NCI-H2227 (cell line): ENCODE measurements at regions not wholly inside any gene's neighbourhood (a gene's known extent, or its start where the extent isn't known, plus 50 kb on each side); places are given as distances from the start of the nearest gene placed in this dataset.

Experiments used
- DNase-seq: peaks from one replicate; lab custom pipeline; 2025; ENCODE audit not compliant: unreplicated experiment; lab: John Stamatoyannopoulos, UW

DNA sequence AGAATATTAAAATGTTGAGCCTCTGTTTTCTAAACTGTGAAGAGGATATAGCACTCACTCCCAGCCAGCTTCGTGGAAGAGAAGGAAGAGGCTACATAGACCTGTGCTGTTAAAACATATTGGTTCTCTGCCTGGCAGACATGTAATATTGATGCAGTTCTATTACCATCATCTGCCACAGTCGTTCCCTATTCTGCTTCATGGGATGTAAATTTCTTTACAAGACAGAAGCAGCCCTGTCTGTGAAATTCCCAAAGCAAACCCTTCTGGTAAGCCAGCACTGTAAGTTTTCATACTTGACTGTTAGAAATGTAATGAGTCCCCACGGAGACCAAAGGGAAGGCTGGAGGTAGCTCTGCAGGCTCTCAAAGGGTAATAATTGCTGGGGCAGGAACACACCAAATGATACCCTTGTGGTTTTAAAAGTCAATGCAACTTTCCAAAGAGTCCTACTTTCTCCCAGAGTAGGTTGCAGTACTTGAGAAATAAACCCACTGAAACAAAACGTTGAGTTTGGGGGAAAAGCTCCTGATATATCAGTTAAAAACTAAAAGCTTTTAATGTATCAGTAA is 129.9 kb upstream of the HES1 start:
- no peak for DNase-seq

DNA sequence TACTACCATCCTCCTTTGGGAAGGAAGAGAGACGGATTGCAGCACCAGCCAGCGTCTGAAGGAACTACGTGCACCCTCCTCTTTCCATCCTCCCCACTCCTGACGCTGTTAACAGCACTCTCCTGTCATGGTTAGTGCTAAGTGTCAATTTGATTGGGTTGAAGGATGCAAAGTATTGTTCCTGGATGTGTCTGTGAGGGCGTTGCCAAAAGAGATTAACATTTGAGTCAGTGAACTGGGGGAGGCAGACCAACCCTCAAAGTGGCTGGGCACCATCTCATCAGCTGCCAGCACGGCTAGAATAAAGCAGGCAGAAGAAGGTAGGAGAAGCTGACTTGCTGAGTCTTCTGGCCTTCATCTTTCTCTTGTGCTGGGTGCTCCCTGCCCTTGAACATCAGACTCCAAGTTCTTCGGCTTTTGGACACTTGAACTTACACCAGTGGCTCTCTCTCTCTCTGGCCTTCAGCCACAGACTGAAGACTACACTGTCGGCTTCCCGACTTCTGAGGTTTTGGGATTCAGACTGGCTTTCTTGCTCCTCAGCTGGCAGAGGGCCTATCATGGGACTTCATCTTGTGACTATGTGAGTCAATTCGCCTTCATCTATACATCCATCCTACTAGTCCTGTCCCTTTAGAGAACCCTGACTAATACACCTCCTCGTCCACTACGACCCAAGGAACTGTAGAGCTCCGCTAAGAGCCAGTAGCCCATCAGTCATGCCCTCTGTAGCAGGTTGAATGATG is 128.2 kb upstream of the HES1 start:
- no peak for DNase-seq

DNA sequence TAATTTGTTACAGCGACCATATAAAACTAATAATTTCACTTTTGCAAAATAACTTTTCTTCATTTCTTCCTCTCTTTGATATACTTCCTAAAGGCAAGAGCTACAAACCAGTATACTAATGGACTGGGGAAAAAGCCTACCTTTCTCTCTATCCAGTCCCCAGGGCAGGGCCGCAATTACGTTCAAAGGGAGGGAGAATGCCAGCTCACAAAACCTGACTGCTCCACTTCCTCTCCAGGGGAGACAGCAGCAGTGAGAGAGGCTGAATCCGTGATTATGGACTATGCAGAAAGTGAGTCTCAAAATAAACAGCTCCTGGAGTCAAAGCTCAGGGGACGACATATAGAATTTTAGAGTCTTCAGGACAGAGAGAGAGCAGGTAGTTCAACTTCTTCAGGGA is 126.9 kb upstream of the HES1 start:
- no peak for DNase-seq

DNA sequence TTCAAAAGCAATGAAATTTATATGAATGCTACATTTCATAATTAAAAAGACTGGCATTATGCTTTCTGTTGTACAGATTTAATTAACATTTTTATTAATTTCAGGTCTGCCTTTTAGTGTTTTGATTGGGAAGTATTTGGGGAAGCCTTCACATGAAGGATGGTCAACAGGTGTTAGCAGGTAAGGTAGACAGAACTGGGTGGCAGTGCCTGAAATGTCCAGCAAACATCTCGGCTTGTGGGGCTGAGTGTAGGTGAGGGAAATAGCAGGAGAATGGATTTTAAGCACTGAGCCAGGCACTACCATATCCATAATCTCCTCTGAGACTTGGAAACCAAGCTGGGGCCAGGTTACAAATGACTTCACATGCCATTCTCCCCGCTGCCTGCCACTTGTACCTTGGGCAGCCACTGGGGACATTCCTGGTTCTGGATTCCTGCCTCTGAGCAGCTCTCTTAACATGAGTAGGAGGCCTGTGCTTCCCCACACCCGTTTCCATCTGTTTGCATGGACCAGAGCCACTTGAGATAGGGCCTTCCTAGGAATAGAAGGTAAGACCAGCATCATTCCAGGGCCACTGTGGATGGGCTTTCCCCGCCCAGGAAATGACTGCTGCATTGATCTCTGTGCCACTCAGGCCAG is 125.9 kb upstream of the HES1 start:
- DNase-seq: no peak

DNA sequence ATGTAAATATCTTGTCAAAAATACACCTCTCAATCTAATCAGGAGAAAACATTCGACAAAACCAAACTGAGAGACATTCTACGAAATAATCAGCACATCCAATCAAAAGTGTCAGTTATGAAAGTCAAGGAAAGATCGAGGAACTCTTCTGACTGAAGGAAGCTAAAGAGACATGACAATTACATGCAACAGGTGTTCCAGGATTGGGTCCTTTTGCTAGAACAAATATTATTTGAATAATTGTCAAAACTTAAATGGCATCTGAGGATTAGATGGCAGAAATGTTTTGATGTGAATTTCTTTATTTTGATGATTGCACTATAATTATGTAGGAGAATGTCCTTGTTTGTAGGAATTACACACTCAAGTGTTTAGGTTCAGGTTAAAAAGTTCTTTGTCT is 124.1 kb upstream of the HES1 start:
- DNase-seq: no peak

DNA sequence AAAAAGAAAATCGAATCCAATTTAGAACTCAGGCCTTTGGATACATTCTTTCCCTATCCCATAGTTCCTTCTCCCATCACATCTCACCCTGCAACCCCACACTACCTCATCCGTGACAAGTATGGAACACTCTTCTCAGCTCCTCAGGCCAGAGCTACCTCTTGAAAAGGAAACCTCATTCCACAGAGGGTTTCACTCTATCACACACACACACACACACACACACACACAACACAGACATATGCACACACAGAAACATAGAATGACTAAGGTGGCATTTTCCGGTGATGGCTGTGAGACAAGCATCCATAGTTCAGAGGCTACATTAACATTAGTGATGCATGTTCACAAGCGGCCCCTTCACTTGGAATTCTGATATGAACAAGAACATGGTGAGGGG is 122.0 kb upstream of the HES1 start:
- DNase-seq: no peak

DNA sequence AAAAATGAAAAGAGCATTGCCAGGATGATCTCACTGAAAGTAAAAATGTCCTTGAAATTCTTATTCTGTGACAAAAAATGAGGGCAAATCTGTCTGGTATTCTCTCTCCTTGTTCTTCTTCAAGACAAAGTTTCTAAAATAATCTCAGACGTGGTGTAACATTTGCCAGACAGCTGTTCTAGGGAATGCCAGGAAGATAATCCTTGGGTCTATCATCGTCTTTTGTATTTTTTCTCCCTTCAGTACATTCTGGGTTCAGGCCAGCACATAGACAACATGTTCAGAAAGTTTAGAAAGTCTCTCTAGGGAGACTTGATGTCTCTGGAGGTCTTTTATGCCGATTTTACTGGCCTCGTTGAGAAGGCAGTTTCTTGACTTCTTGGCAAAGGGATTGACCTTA is 121.2 kb upstream of the HES1 start:
- no peak for DNase-seq

DNA sequence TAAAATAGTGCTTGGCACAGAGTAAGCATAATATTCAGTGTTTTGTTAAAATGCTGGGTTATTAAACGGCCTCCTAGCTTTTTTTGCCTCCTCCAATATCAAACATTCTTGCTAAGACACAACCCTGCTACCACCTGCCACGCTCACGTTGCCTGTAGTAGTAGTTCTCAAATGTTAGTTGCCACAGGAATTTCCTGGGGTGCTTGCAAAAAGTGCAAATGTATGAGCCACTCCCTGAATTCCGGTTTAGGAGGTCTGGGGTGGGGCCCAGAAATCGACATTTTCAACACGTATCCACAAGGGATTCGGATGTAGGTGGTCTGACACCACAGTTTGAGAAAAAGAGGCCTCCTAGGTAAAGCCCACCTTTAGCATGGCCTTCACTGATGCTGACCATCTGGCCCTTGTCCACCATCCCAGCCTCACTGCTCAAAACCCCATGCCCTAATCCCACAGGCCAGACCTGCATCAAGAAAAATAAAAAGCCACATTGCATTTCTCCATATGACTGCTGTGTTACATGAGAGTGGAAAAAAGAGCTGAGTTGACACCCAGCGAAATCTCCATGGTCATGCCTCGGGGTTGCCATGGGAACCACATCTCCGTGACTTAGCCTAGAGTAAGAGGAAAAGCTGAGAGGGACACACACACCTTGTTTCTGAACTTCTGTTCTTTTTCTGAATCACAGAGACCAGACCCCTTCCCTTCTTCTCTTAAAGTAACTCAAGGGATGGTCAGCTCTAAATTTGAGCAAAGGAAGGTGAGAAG is 116.4 kb upstream of the HES1 start:
- peak; percentile 65 for DNase-seq

DNA sequence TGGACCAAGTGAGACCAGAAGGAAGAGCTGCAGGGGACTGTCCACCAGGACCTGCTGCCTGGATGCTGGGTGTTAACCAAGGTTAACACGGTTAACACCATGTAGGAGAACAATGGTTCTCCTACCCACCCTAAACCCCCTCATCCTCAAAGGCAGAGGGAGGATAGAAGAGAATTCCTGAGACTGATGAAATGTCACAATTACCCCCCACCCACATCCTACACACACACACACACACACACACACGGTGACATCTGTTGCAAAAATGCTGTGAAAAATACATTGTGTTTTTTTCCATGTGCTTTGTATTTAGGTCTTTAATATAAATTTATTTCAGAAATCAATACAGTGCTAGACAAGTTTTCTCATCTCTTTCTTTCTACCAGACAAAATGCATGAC is 113.9 kb upstream of the HES1 start:
- DNase-seq: no peak

DNA sequence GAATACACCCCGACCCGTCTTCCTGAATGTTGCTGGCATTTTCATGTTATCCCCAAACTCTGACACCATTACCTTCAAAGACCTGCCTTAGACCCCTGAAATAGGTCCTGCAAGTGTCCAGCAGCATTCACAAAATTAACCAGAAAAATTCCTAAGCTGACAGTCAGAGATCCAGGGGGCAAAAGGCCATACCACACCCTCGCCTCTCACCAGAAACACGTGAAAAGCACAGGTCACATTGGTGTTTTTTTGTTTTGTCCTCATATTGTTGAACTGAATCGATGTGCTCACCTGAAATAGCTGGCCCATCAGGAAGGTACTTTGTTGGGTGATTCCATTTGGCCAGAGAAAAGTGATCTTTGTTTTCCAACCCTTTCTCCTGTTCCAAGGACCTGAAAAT is 113.1 kb upstream of the HES1 start:
- no peak for DNase-seq

DNA sequence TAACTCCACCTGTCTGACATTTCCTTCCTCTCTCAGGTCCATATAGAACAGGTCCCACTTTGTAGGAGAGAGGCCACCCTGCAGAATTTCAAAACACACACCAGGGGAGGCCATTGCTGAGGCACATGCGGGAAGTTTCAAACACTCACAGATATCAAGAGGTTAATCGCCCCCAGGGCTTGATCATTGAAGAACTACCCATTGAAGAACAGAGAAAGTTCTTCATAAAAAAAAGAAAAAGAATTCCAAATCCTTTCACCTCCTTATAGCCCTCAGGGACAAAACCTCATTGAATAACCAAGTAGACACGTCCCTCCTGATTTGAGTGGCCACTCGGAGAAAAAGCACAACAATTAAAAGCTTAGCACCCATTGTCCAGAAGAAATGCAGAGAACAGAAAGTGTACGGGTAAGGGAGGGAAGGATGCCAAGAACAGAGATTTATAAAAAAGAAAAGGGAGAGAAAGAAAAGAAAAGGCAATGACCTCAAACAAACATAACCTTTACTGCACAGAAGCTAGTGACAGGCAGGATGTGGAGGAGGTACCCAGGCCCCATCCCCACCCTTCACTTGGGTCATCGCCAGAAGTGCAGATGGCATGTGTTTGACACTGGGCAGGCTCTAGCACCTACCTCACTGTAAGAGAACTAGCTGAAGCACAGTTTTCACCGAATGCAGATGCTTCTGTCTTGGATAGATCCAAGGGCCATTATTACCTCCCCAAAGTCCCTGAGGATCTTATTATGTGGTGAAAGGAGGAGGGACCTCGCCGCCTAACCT is 112.3 kb upstream of the HES1 start:
- no peak for DNase-seq

DNA sequence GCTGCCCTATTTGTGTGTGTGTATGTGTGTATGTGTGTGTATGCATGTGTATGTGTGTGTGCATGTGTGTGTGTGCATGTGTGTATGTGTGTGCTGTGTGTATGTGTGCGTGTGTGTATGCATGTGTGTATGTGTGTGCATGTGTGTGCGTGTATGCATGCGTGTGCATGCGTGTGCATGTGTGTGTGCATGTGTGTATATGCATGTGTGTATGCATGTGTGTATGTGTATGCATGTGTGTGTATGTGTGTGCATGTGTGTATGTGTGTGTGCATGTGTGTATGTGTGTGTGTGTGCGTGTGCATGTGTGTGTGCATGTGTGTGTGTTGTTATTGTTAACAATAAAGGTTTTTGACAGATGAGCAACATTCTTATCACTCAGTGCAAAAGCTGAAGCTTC is 110.8 kb upstream of the HES1 start:
- no peak for DNase-seq

DNA sequence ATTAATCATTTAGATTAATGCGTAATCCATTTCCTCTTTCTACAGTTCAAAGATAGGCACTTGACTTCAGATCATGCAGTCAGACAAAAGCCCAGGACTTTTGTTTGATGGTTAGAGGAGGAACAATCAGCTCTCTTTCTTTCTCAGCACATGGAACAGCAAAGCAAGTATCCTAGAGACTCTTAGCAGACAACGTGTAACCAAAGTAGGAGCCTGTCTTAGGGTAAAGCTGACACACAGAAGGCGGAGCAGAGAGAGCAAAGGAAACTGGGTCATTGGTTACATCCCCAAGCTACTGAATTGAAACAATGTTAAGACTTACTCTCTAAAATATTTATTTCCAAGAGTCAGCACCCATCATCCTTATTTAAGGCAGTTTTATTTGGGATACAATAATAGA is 110.0 kb upstream of the HES1 start:
- no peak for DNase-seq

DNA sequence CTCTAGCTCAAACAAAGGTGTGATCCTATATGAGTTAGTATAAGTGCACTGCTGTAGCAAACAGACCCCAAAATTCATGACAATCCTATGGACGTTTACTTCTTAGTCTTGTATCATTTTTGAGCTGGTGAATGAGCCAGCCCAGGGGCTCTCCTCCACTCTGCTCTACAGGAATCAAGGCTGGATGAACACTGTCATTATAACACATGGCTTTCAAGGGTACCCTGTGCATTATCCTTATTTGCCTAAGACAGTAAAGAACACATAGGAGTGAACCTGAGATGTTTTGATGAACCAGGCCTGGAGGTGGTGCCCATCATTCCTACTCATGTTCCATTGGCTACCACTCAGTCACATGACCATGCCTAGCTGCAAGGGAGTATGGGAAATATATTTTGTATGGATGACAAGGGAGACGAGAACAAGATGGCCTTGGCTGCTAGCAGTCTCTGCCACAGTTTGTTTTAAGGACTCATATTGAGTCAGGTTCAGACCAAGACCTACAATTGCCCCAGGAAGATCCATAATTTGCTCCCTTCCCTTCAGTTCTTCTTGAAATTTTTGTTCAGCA is 107.4 kb upstream of the HES1 start:
- DNase-seq: no peak

DNA sequence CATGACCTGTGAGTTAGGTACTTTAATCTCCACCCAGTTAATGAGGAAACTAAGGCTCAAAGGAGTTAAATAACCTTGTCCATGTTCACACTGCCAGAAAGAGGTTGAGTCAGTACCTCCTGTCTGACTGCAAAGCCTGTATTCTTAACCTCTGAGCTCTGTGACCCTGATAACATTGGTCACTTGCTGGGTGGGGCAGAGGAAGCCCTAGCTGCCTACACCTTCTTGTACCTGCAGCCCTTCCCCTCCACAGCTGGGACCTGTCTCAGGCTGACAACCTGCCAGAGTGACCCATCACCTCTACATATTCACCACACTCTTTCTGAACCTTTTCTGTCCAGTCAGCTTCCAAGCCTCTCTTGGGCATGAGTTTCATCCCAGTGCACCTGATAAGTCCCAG is 106.1 kb upstream of the HES1 start:
- DNase-seq: no peak

DNA sequence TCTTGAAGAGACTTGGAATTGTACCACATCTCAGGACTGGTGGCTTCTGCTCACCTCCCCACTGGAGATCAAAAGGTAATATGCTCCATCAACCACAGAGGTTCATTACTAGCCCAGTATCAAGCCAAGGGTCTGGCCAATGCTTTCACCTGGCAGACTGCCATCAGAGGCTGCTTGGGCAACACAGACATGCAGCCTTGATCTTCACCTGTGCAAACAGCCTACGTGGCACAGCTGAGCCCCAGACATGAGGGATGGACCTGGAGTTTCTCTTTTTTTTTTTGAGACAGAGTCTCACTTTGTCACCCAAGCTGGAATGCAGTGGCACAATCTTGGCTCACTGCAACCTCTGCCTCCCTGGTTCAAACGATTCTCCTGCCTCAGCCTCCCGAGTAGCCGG is 105.6 kb upstream of the HES1 start:
- DNase-seq: no peak

DNA sequence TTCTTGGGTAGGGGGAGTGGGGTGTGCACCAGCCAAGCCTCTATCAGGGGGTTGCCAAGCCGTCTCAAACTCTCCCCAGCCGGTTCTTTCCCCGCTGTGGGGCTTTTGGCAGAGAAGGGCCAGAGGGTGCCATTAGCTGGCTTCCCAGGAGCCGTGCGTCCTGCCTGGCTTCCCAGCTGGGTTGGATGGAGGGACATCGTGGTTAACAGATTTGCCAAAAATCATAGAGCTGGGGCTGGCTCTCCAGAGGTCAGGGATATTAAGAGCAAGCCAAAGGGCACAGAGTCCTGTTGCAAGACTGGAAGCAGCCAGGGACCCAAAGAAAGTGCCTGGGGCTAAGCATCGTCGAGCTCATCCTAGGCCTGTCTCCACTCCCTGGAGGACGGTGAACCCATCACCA is 104.6 kb upstream of the HES1 start:
- no peak for DNase-seq

DNA sequence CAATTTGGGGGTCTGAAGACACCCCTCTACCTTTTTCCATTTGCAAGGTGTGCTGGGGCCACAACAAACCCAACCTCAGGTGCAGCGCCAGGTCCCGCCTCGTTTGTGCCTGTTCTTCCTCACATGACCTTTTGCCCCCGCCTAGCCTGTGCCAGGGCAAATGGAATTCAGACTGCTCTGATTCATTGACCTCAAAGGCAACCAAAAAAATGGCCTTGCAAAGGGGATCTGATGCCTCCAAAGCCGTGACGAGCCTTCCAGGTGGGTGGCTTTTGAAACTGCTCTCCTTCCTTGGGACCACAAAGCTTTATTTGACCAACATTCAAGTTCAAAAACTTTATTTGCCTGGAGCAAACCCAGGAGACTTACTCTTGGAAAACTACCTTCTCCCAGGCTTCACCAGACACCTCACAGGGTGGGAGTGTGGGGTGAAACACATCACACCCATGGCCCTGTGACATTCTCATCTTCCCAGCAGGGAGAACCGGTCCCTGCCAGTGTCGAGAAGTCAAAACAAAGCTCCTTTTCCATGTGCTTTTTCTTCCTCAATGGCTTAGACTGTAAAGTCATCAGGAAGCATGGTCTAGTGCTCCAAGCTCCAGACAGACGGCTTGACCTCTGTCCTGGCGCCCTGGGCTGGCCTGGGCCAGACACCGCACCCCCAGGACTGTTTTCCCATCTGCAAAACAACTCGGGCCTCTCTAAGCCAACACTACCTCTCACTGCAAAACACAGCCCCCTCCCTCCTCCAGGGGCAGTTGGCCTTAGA is 103.9 kb upstream of the HES1 start:
- no peak for DNase-seq

DNA sequence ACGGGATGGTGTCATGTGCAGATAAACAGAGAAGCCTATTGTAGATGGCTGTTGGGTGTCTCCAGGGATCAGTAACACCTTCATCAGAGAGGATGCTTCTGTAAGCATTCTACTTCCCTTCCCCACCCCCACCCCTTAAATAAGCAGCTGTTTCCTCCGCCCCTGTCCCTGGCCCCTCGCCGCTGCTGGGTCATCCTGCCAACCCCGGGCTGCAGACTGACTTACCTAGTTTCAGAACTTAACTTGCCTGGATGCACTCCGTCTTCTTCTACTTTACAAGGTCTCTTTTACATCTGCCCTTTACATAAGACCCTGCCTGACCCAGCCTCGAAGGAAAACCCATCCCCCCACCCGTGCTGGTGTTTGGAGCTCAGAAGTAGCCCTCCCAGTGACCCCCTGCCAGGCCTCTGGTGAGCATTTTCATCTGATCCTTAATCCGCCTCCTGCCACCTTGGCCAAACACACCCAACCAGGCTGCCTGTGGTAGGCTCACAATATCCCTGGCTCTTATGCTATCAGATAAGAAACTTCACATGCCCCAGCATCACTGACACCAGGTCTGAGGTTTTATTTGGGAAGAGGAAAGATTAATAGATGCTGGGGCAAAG is 103.0 kb upstream of the HES1 start:
- DNase-seq: no peak
